EL (cell line): ENCODE measurements at regions not wholly inside any gene's neighbourhood (a gene's known extent, or its start where the extent isn't known, plus 50 kb on each side); places are given as distances from the start of the nearest gene placed in this dataset.
"Not testable (repeated sequence)": the region's sequence is repeated elsewhere in the genome, so short reads cannot be mapped to it uniquely, and the experiment has no call there.

Experiments
- DNase-seq: peaks from one replicate; pipeline ENCODE4 v3.0.0-alpha.2; 2016

- no peak for DNase-seq
Measured at GRCh38 chr12:123059500-123059899, 79.0 kb downstream of the ARL6IP4 start.

- DNase-seq, result peak; percentile 14
Measured at GRCh38 chr12:123058980-123059379, 78.5 kb downstream of the ARL6IP4 start.

- DNase-seq, result no peak
Measured at GRCh38 chr12:123058481-123058880, 78.0 kb downstream of the ARL6IP4 start.

GRCh38 chr12:123057513-123058265 is 77.2 kb downstream of the ARL6IP4 start:
- no peak for DNase-seq

- DNase-seq, result no peak
Measured at GRCh38 chr12:123056709-123057108, 76.2 kb downstream of the ARL6IP4 start.

GRCh38 chr12:123056053-123056452 is 75.6 kb downstream of the ARL6IP4 start:
- DNase-seq, result peak; percentile 49

GRCh38 chr12:123055281-123055766 is 74.8 kb downstream of the ARL6IP4 start:
- no peak for DNase-seq

GRCh38 chr12:123054371-123054770 is 73.9 kb downstream of the ARL6IP4 start:
- DNase-seq, result no peak

GRCh38 chr12:123051556-123051955 is 71.1 kb downstream of the ARL6IP4 start:
- DNase-seq, result no peak

GRCh38 chr12:123050913-123051312 is 70.4 kb downstream of the ARL6IP4 start:
- DNase-seq, result no peak

GRCh38 chr12:123050331-123050831 is 69.9 kb downstream of the ARL6IP4 start:
- DNase-seq, result peak; percentile 47

- no peak for DNase-seq
Measured at GRCh38 chr12:123049398-123050240, 69.1 kb downstream of the ARL6IP4 start.

- DNase-seq, result not testable (repeated sequence)
Measured at GRCh38 chr12:123047892-123048291, 67.4 kb downstream of the ARL6IP4 start.

- no peak for DNase-seq
Measured at GRCh38 chr12:123047289-123047688, 66.8 kb downstream of the ARL6IP4 start.

- no peak for DNase-seq
Measured at GRCh38 chr12:123046431-123046830, 66.0 kb downstream of the ARL6IP4 start.

GRCh38 chr12:123045678-123046077 is 65.2 kb downstream of the ARL6IP4 start:
- no peak for DNase-seq

- no peak for DNase-seq
Measured at GRCh38 chr12:123044351-123044750, 63.9 kb downstream of the ARL6IP4 start.

- peak; percentile 94 for DNase-seq
Measured at GRCh38 chr12:123043536-123044001, 63.1 kb downstream of the ARL6IP4 start.

- no peak for DNase-seq
Measured at GRCh38 chr12:123042833-123043232, 62.4 kb downstream of the ARL6IP4 start.

- DNase-seq, result no peak
Measured at GRCh38 chr12:123041811-123042655, 61.6 kb downstream of the ARL6IP4 start.

GRCh38 chr12:123041042-123041531 is 60.6 kb downstream of the ARL6IP4 start:
- DNase-seq, result no peak

- DNase-seq, result no peak
Measured at GRCh38 chr12:123040106-123040505, 59.6 kb downstream of the ARL6IP4 start.
